K562 (cell line): ENCODE measurements at regions not wholly inside any gene's neighbourhood (a gene's known extent, or its start where the extent isn't known, plus 50 kb on each side); places are given as distances from the start of the nearest gene placed in this dataset.

ENCODE experiments used
- ATAC-seq: fragments of 200-7000 bp; cut with Tn5 transposase; 3 replicates; pipeline ENCODE4 v1.9.1; 2020; ENCODE audit warnings: moderate library complexity
- BruUV-seq: library from RNA; stranded (reverse); fragments of 400-500 nt; replicated peaks from 2 replicates; lab custom pipeline; 2021; lab: Mats Ljungman, UMichigan
- CTCF ChIA-PET: fragments of 300-600 bp; formaldehyde crosslinking; extraction: SDS; loops from one replicate; lab custom pipeline; 2021; ENCODE audit warnings: low intra/inter-chr PET ratio; lab: Yijun Ruan, JAX
- POLR2A ChIA-PET: fragments of 300-600, 350-650 bp; sonication (Branson Sonifier 250); formaldehyde crosslinking; extraction: SDS; loops from one replicate; lab custom pipeline; 2021; ENCODE audit warnings: antibody characterized with exemption, inconsistent platforms; lab: Yijun Ruan, JAX
- DNase-seq, 4 experiments: peaks; one replicate each; pipeline versions ENCODE4 v3.0.0 to v3.0.0-alpha.2; 2011 to 2018; ENCODE audit warnings: low spot score in 3 of 4, mixed read lengths in 3 of 4; ENCODE audit errors: extremely low read depth in 1 of 4
- FAIRE-seq: peaks from 2 replicates; lab custom pipeline; 2011; peaks lifted over from hg19 to GRCh38; lab: Jason Lieb, UNC
- H2AFZ ChIP-seq: 2 replicates; pipeline ENCODE4 v1.6.0; 2011; ENCODE audit warnings: low read depth, low read length, control low read depth, inconsistent platforms
- H3K27ac ChIP-seq: fragments of 200-600 bp; 3 replicates; pipeline ENCODE4 v1.8.0; 2011; ENCODE audit warnings: low read depth, mild to moderate bottlenecking, control low read depth, inconsistent platforms, low read length, moderate library complexity, mixed read lengths; ENCODE audit errors: extremely low read depth
- H3K27me3 ChIP-seq, 2 experiments: fragments of 300-600 bp in 1 of 2; 2 replicates in 1 of 2; 3 replicates in 1 of 2; pipeline versions ENCODE4 v1.6.0 to v1.8.0; 2011; ENCODE audit warnings: inconsistent platforms in 2 of 2, low read length in 2 of 2, mild to moderate bottlenecking in 1 of 2, mixed read lengths in 1 of 2, moderate library complexity in 1 of 2; ENCODE audit not compliant: control insufficient read depth in 2 of 2, insufficient read depth in 2 of 2
- H3K36me3 ChIP-seq: fragments of 300-600 bp; 3 replicates; pipeline ENCODE4 v1.8.0; 2011; ENCODE audit warnings: mild to moderate bottlenecking, low read length, inconsistent platforms; ENCODE audit not compliant: control insufficient read depth, insufficient read depth
- H3K4me1 ChIP-seq, 2 experiments: fragments of 200-600 bp in 1 of 2; replicated peaks in 1 of 2; 2 replicates in 1 of 2; 3 replicates in 1 of 2; pipeline versions ENCODE4 v1.5.1 to v1.8.0; 2011; ENCODE audit warnings: inconsistent platforms in 2 of 2, low read length in 2 of 2, mild to moderate bottlenecking in 1 of 2, mixed read lengths in 1 of 2, moderate library complexity in 1 of 2; ENCODE audit not compliant: control insufficient read depth in 2 of 2, insufficient read depth in 2 of 2
- H3K4me2 ChIP-seq: 2 replicates; pipeline ENCODE4 v1.6.1; 2011; ENCODE audit warnings: low read length, control low read depth, inconsistent platforms, mixed read lengths; ENCODE audit not compliant: insufficient read depth
- H3K4me3 ChIP-seq: fragments of 200-600 bp; sonication (generic), shearing (Covaris generic); 2 replicates; pipeline ENCODE4 v1.5.1; 2016; ENCODE audit warnings: control low read depth, inconsistent platforms
- H3K79me2 ChIP-seq: fragments of 200-600 bp; 3 replicates; pipeline ENCODE4 v1.8.0; 2011; ENCODE audit warnings: low read length, inconsistent platforms; ENCODE audit not compliant: control insufficient read depth, insufficient read depth
- H3K9ac ChIP-seq, 2 experiments: 2 replicates each; pipeline versions ENCODE4 v1.6.0 to v1.6.1; 2011; ENCODE audit warnings: low read depth in 2 of 2, low read length in 2 of 2, control low read depth in 1 of 2, inconsistent platforms in 1 of 2, mild to moderate bottlenecking in 1 of 2, mixed read lengths in 1 of 2; ENCODE audit not compliant: insufficient read depth in 1 of 2
- H3K9me1 ChIP-seq: one replicate; pipeline ENCODE4 v1.6.0; 2011; ENCODE audit warnings: inconsistent platforms, mild to moderate bottlenecking, low read length, moderate library complexity; ENCODE audit not compliant: control insufficient read depth, insufficient read depth
- H3K9me3 ChIP-seq: replicated peaks from 2 replicates; pipeline ENCODE4 v1.5.1; 2011; ENCODE audit warnings: low read depth, low read length, inconsistent platforms; ENCODE audit not compliant: control insufficient read depth, insufficient read depth
- H4K20me1 ChIP-seq: replicated peaks from 2 replicates; pipeline ENCODE4 v1.6.1; 2011; ENCODE audit warnings: low read length, inconsistent platforms, mixed read lengths; ENCODE audit not compliant: control insufficient read depth, insufficient read depth
- EP300 ChIP-seq: IDR thresholded peaks from 2 replicates; pipeline ENCODE4 v1.6.1; 2012; ENCODE audit warnings: low read length, improper control_type of control experiment
- FOXJ2 ChIP-seq: fragments of 200-800 bp; sonication (Bioruptor generic); IDR thresholded peaks from 2 replicates; pipeline ENCODE4 v1.6.1; 2016; ENCODE audit warnings: missing genetic modification characterization, missing compliant biosample characterization
- HDAC6 ChIP-seq: IDR thresholded peaks from 2 replicates; pipeline ENCODE4 v1.6.1; 2012; ENCODE audit warnings: low read depth, mild to moderate bottlenecking, control low read depth, inconsistent platforms, low read length, moderate library complexity
- HMGN3 ChIP-seq: IDR thresholded peaks from 2 replicates; pipeline ENCODE4 v1.6.1; 2011; ENCODE audit warnings: borderline replicate concordance, low read depth, mild to moderate bottlenecking, mixed read lengths, low read length; ENCODE audit not compliant: insufficient read length; ENCODE audit errors: extremely low read depth
- NBN ChIP-seq: fragments of 450-650 bp; IDR thresholded peaks from 2 replicates; pipeline ENCODE4 v1.6.1; 2016; ENCODE audit warnings: low read depth, mild to moderate bottlenecking
- NCOA6 ChIP-seq: fragments of 450-650 bp; IDR thresholded peaks from 2 replicates; pipeline ENCODE4 v1.6.1; 2017; ENCODE audit warnings: mild to moderate bottlenecking
- NCOR1 ChIP-seq: fragments of 450-650 bp; IDR thresholded peaks from 2 replicates; pipeline ENCODE4 v1.6.1; 2016; ENCODE audit warnings: mild to moderate bottlenecking, moderate library complexity
- NONO ChIP-seq, 2 experiments: fragments of 200-400 bp in 1 of 2; fragments of 450-650 bp in 1 of 2; formaldehyde crosslinking in 1 of 2; IDR thresholded peaks; 2 replicates each; pipeline ENCODE4 v1.6.1; 2017; ENCODE audit warnings: low read depth in 2 of 2, mild to moderate bottlenecking in 2 of 2, moderate library complexity in 2 of 2, low read length in 1 of 2
- RFX1 ChIP-seq: fragments of 450-650 bp; IDR thresholded peaks from 2 replicates; pipeline ENCODE4 v1.6.1; 2016; ENCODE audit warnings: mild to moderate bottlenecking, moderate library complexity
- SAP30 ChIP-seq: fragments of 200-600 bp; sonication (generic); IDR thresholded peaks from 2 replicates; pipeline ENCODE4 v1.6.1; 2012; ENCODE audit warnings: borderline replicate concordance, low read depth, mild to moderate bottlenecking, moderate library complexity, low read length, control low read depth, inconsistent platforms; ENCODE audit not compliant: insufficient read depth, poor library complexity, severe bottlenecking
- SLC30A9 ChIP-seq: fragments of 250-450 bp; sonication (Bioruptor Pico); IDR thresholded peaks from 2 replicates; pipeline ENCODE4 v1.8.0; 2022; ENCODE audit warnings: mild to moderate bottlenecking, moderate library complexity
- TBP ChIP-seq: optimal IDR thresholded peaks from 2 replicates; pipeline ENCODE3; 2011; ENCODE audit warnings: low read depth, low read length, improper control_type of control experiment
- TSC22D4 ChIP-seq: fragments of 450-650 bp; IDR thresholded peaks from 2 replicates; pipeline ENCODE4 v1.6.1; 2016; ENCODE audit warnings: missing genetic modification characterization, missing biosample characterization, control low read depth
- ZC3H4 ChIP-seq: sonication (generic); formaldehyde crosslinking; IDR thresholded peaks from 2 replicates; pipeline ENCODE4 v1.9.0; 2021; ENCODE audit warnings: missing genetic modification reagents, borderline replicate concordance
- ZNF165 ChIP-seq: fragments of 250-450 bp; sonication (Bioruptor Pico); IDR thresholded peaks from 2 replicates; pipeline ENCODE4 v1.4.0; 2020; ENCODE audit warnings: borderline replicate concordance
- ZNF263 ChIP-seq: sonication (generic); formaldehyde crosslinking; IDR thresholded peaks from 2 replicates; pipeline ENCODE4 v1.8.0; 2022; ENCODE audit warnings: mild to moderate bottlenecking, missing genetic modification reagents, borderline replicate concordance
- ZNF507 ChIP-seq: conservative IDR thresholded peaks from 2 replicates; pipeline ENCODE4 v1.6.1; 2017; ENCODE audit warnings: missing genetic modification characterization, missing compliant biosample characterization
- ZNF589 ChIP-seq: fragments of 200-800 bp; sonication (Bioruptor generic); IDR thresholded peaks from 2 replicates; pipeline ENCODE4 v1.6.1; 2016; ENCODE audit warnings: low read depth, missing genetic modification characterization, missing compliant biosample characterization
- WGBS: fragments of 100-300 bp; shearing (Covaris generic); methylation state at CpG from one replicate; pipeline ENCODE4 v1.1.6; 2016; ENCODE audit warnings: low coverage, mixed read lengths; ENCODE audit not compliant: insufficient coverage; ENCODE audit errors: missing lambda C conversion rate; 5-methylcytosine and 5-hydroxymethylcytosine counted together
- in situ Hi-C: fragments of 300-500 bp; cut with MboI; formaldehyde crosslinking; loops from 4 replicates; pipeline ENCODE4 v1.15.0; 2018; ENCODE audit warnings: inconsistent platforms, mixed read lengths
- intact Hi-C: fragments of 100-400 bp; cut with micrococcal nuclease; formaldehyde crosslinking; loops from 2 replicates; pipeline ENCODE4 v1.14.2; 2022
- TF ChIP-seq, protein P1 (sequence below): sonication (generic); formaldehyde crosslinking; IDR thresholded peaks from 2 replicates; pipeline ENCODE4 v1.8.0; 2022; ENCODE audit warnings: mild to moderate bottlenecking, missing genetic modification reagents

DNA sequence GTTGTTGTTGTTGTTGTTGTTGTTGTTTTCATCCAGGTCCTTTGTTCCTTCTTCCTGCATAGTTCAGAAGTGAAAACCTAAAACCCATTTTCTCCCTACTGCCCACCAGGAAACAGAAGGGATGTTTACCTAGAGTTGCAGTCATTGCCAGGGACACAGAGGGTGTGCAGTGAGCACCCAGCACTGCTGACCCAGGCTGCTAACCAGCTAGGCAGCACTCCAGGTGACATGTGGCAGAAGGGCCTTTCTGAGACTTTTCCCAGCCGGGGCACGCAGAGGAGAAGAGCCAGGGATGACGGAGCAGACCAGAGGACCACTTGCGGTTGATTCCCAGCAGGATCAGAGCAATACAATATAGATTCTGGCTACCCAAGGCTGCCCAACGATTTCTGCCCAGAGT is 286.3 kb downstream of the BCL11A start:
- no peak for ATAC-seq
- no peak overlapping the region for H3K9ac ChIP-seq
- H3K27ac ChIP-seq, result no peak overlapping the region
- no peaks in the 10 kb centered on the region for H3K27me3 ChIP-seq
- DNase-seq, result no peak
- CTCF ChIA-PET, result no interaction called here
- H3K4me2 ChIP-seq, result no peak overlapping the region
- H3K4me1 ChIP-seq, result no peaks in the 10 kb centered on the region
- FAIRE-seq, result no peak
- H4K20me1 ChIP-seq, result no peaks in the 10 kb centered on the region
- no peaks in the 10 kb centered on the region for H3K36me3 ChIP-seq
- TF ChIP-seq NBN (no peak), HDAC6 (no peak), NCOR1 (no peak)
- TF ChIP-seq, protein P1, sequence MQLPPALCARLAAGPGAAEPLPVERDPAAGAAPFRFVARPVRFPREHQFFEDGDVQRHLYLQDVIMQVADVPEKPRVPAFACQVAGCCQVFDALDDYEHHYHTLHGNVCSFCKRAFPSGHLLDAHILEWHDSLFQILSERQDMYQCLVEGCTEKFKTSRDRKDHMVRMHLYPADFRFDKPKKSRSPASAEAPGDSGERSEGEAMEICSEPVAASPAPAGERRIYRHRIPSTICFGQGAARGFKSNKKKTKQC, result no peak
- in situ Hi-C loops, result no loop called here
- no TSS peak for BruUV-seq
- intact Hi-C loops, result no loop called here
- POLR2A ChIA-PET, result interaction anchor here (0.6 kb wide), 1 partner anchor 17 kb away, joined by 3 read pairs; no protein-coding TSS in a partner anchor
- no peak overlapping the region for H2AFZ ChIP-seq
- H3K9me3 ChIP-seq, result no peaks in the 10 kb centered on the region
- 2% methylated on average over 5 of the region's 5 CpGs for WGBS
- no peaks in the 10 kb centered on the region for H3K79me2 ChIP-seq
- no peak overlapping the region for H3K4me3 ChIP-seq
- no peaks in the 10 kb centered on the region for H3K9me1 ChIP-seq

GRCh38 chr2:60262178-60262577 is 291.3 kb downstream of the BCL11A start:
- BruUV-seq, result no TSS peak
- H4K20me1 ChIP-seq, result no peaks in the 10 kb centered on the region
- no peaks in the 10 kb centered on the region for H3K9me1 ChIP-seq
- no peak overlapping the region for H3K4me3 ChIP-seq
- no peak for FAIRE-seq
- H3K4me2 ChIP-seq, result no peak overlapping the region
- H3K9me3 ChIP-seq, result no peaks in the 10 kb centered on the region
- H3K9ac ChIP-seq, result no peak overlapping the region
- in situ Hi-C loops, result no loop called here
- no peak for ATAC-seq
- H3K27me3 ChIP-seq, result no peaks in the 10 kb centered on the region; a peak in 1 of 5 replicates
- H2AFZ ChIP-seq, result no peak overlapping the region
- ChIA-PET CTCF (no interaction called here), POLR2A (no interaction called here)
- DNase-seq, result no peak
- H3K79me2 ChIP-seq, result no peaks in the 10 kb centered on the region
- no peaks in the 10 kb centered on the region for H3K36me3 ChIP-seq
- no peaks in the 10 kb centered on the region for H3K4me1 ChIP-seq
- intact Hi-C loops, result no loop called here
- H3K27ac ChIP-seq, result no peak overlapping the region
- 0% methylated on average over 7 of the region's 7 CpGs for WGBS
- TF ChIP-seq EP300 (no peak), TSC22D4 (tag) (no peak), ZNF165 (CRISPR knock-in tag) (no peak), ZNF507 (tag) (no peak), ZNF589 (CRISPR knock-in tag) (no peak), FOXJ2 (tag) (no peak), ZC3H4 (CRISPR knock-in tag) (no peak), TBP (no peak), RFX1 (no peak), ZNF263 (no peak), HMGN3 (no peak), SAP30 (no peak), NONO (IDR thresholded peaks at IDR 0.05; ENCODE audit: low read depth in 2 of 2, low read length in 1 of 2) (no peak), NCOA6 (no peak), SLC30A9 (CRISPR knock-in tag) (no peak)
